CD4-positive, alpha-beta T cell (primary cell): ENCODE measurements at regions not wholly inside any gene's neighbourhood (a gene's known extent, or its start where the extent isn't known, plus 50 kb on each side); places are given as distances from the start of the nearest gene placed in this dataset.

Source experiments
- ATAC-seq: fragments of 200-7000 bp; cut with Tn5 transposase; one replicate; pipeline ENCODE4 v1.10.0; 2022; ENCODE audit warnings: mild to moderate bottlenecking; ENCODE audit not compliant: poor library complexity
- CTCF ChIA-PET: fragments of 350-600 bp; sonication (Branson Sonifier 250); formaldehyde crosslinking; loops from one replicate; lab custom pipeline; 2021; ENCODE audit warnings: antibody characterized with exemption, inconsistent platforms; lab: Charles Lee
- POLR2A ChIA-PET: fragments of 350-600 bp; sonication (Branson Sonifier 250); formaldehyde crosslinking; loops from one replicate; lab custom pipeline; 2021; ENCODE audit warnings: antibody characterized with exemption, inconsistent platforms; lab: Charles Lee
- DNase-seq, 14 experiments: peaks; one replicate each; pipeline ENCODE4 v3.0.0-alpha.2; 2013 to 2020; ENCODE audit warnings: mixed read lengths in 2 of 14
- H3K27ac ChIP-seq, 2 donors: one replicate each; pipeline versions ENCODE4 v1.5.1 to v1.7.0; 2013; ENCODE audit warnings: low read length in 2 of 2, low read depth in 1 of 2, mild to moderate bottlenecking in 1 of 2
- H3K27me3 ChIP-seq, 2 experiments: 1 replicate in 1 of 2; 2 replicates in 1 of 2; pipeline versions ENCODE4 v1.6.1 to v1.7.0; 2013; ENCODE audit warnings: low read length in 2 of 2, control low read depth in 1 of 2, mild to moderate bottlenecking in 1 of 2, moderate library complexity in 1 of 2; ENCODE audit not compliant: insufficient read depth in 2 of 2, control insufficient read depth in 1 of 2
- H3K36me3 ChIP-seq: one replicate; pipeline ENCODE4 v1.6.1; 2013; ENCODE audit warnings: low read length, control low read depth; ENCODE audit not compliant: insufficient read depth
- H3K4me1 ChIP-seq: one replicate; pipeline ENCODE4 v1.6.1; 2013; ENCODE audit warnings: low read length, control low read depth; ENCODE audit not compliant: insufficient read depth
- H3K4me3 ChIP-seq: one replicate; pipeline ENCODE4 v1.5.1; 2013; ENCODE audit warnings: mild to moderate bottlenecking, low read length, moderate library complexity
- H3K9me3 ChIP-seq, 2 experiments: 1 replicate in 1 of 2; 2 replicates in 1 of 2; pipeline versions ENCODE4 v1.6.1 to v1.7.0; 2013; ENCODE audit warnings: low read length in 2 of 2, mild to moderate bottlenecking in 2 of 2, control low read depth in 1 of 2, moderate library complexity in 1 of 2; ENCODE audit not compliant: control insufficient read depth in 1 of 2, insufficient read depth in 1 of 2
- H3K27ac Mint-ChIP-seq: one replicate; pipeline ENCODE4 v1.8.0; 2020; ENCODE audit warnings: mixed read lengths
- H3K27me3 Mint-ChIP-seq: one replicate; pipeline ENCODE4 v1.8.0; 2021; ENCODE audit warnings: mixed read lengths
- H3K36me3 Mint-ChIP-seq: one replicate; pipeline ENCODE4 v1.8.0; 2021; ENCODE audit warnings: low read depth, mixed read lengths
- H3K4me1 Mint-ChIP-seq: one replicate; pipeline ENCODE4 v1.8.0; 2021; ENCODE audit warnings: low read depth, mixed read lengths
- H3K4me3 Mint-ChIP-seq: one replicate; pipeline ENCODE4 v1.8.0; 2020; ENCODE audit warnings: mild to moderate bottlenecking, mixed read lengths
- H3K9me3 Mint-ChIP-seq: one replicate; pipeline ENCODE4 v1.8.0; 2020; ENCODE audit warnings: mixed read lengths
- CTCF ChIP-seq: fragments of 200-600 bp; IDR thresholded peaks from one replicate; pipeline ENCODE4 v1.8.0; 2022; ENCODE audit warnings: antibody characterized with exemption, mild to moderate bottlenecking
- intact Hi-C, 2 experiments: fragments of 100-400 bp; cut with DNase I in 1 of 2; cut with micrococcal nuclease in 1 of 2; formaldehyde crosslinking; loops; one replicate each; pipeline versions ENCODE4 v1.15.1 to v1.9.0; 2023 to 2025; cut with DNase I, micrococcal nuclease

- ChIA-PET POLR2A (no interaction called here), CTCF (no interaction called here)
- no peak overlapping the region for H3K4me3 Mint-ChIP-seq
- no peak overlapping the region for H3K4me3 ChIP-seq
- ATAC-seq (no peak), DNase-seq (no peak)
- H3K9me3 ChIP-seq: peaks cover 0 to 3% of the 10 kb centered on the region in 2 experiments
- H3K4me1 ChIP-seq: no peaks in the 10 kb centered on the region
- no peaks in the 10 kb centered on the region for H3K9me3 Mint-ChIP-seq
- no peaks in the 10 kb centered on the region for H3K4me1 Mint-ChIP-seq
- no peak overlapping the region for H3K27ac Mint-ChIP-seq
- H3K36me3 ChIP-seq: no peaks in the 10 kb centered on the region
- H3K36me3 Mint-ChIP-seq: no peaks in the 10 kb centered on the region
- no peak overlapping the region for H3K27ac ChIP-seq
- TF ChIP-seq CTCF: no peak
- no peaks in the 10 kb centered on the region for H3K27me3 Mint-ChIP-seq
- intact Hi-C loops: no loop called here
- no peaks in the 10 kb centered on the region for H3K27me3 ChIP-seq
Observed at GRCh38 chr6:153602401-153602800, 436.6 kb upstream of the OPRM1 start.

- H3K27ac ChIP-seq: no peak overlapping the region
- H3K4me1 ChIP-seq: no peaks in the 10 kb centered on the region
- no peaks in the 10 kb centered on the region for H3K9me3 Mint-ChIP-seq
- POLR2A ChIA-PET: no interaction called here
- no peak for ATAC-seq
- no peak for DNase-seq
- peaks cover 0 to 3% of the 10 kb centered on the region in 2 experiments for H3K9me3 ChIP-seq
- H3K27me3 Mint-ChIP-seq: no peaks in the 10 kb centered on the region
- no peaks in the 10 kb centered on the region for H3K36me3 Mint-ChIP-seq
- CTCF ChIA-PET: no interaction called here
- no peak overlapping the region for H3K27ac Mint-ChIP-seq
- H3K27me3 ChIP-seq: no peaks in the 10 kb centered on the region
- H3K4me3 Mint-ChIP-seq: no peak overlapping the region
- no peak for TF ChIP-seq CTCF
- intact Hi-C loops: no loop called here
- no peaks in the 10 kb centered on the region for H3K36me3 ChIP-seq
- H3K4me1 Mint-ChIP-seq: no peaks in the 10 kb centered on the region
- H3K4me3 ChIP-seq: no peak overlapping the region
Observed at GRCh38 chr6:153599901-153600300, 439.1 kb upstream of the OPRM1 start.

GRCh38 chr6:153595903-153596302 is 443.1 kb upstream of the OPRM1 start:
- ChIA-PET CTCF (no interaction called here), POLR2A (no interaction called here)
- no peak overlapping the region for H3K27ac ChIP-seq
- TF ChIP-seq CTCF: no peak
- Mint-ChIP-seq H3K4me3 (no peak overlapping the region), H3K36me3 (no peaks in the 10 kb centered on the region), H3K27me3 (no peaks in the 10 kb centered on the region), H3K9me3 (no peaks in the 10 kb centered on the region), H3K4me1 (peaks cover 3% of the 10 kb centered on the region), H3K27ac (no peak overlapping the region)
- ATAC-seq (no peak), DNase-seq (no peak)
- intact Hi-C loops: no loop called here
- no peak overlapping the region for H3K4me3 ChIP-seq
- no peaks in the 10 kb centered on the region for H3K36me3 ChIP-seq
- H3K9me3 ChIP-seq: peaks cover 0 to 3% of the 10 kb centered on the region in 2 experiments
- no peaks in the 10 kb centered on the region for H3K27me3 ChIP-seq
- H3K4me1 ChIP-seq: no peaks in the 10 kb centered on the region
